ENCODE measurements at regions not wholly inside any gene's neighbourhood (a gene's known extent, or its start where the extent isn't known, plus 50 kb on each side); places are given as distances from the start of the nearest gene placed in this dataset.

- DNase-seq, result no peak
These were observed 62.4 kb upstream of the ARG1 start for GRCh38 chr6:131510591-131510990.

GRCh38 chr6:131519670-131520436 is 53.2 kb upstream of the ARG1 start:
- DNase-seq, result peak; percentile 55

Data from CD4-positive, alpha-beta T cell treated with Interleukin-12 subunit alpha and Interleukin-12 subunit beta, for 1 hour (primary cell).